BJ (cell line): ENCODE measurements at regions not wholly inside any gene's neighbourhood (a gene's known extent, or its start where the extent isn't known, plus 50 kb on each side); places are given as distances from the start of the nearest gene placed in this dataset.

Experiments used
- CTCF ChIA-PET: fragments of 350-600 bp; formaldehyde crosslinking; extraction: SDS; loops from one replicate; lab custom pipeline; 2021; ENCODE audit warnings: antibody characterized with exemption, inconsistent platforms; lab: Yijun Ruan, JAX
- POLR2A ChIA-PET: fragments of 300-600 bp; sonication (Branson Sonifier 250); formaldehyde crosslinking; extraction: SDS; loops from one replicate; lab custom pipeline; 2021; ENCODE audit warnings: antibody characterized with exemption; lab: Charles Lee
- DNase-seq: peaks from one replicate; pipeline ENCODE4 v3.0.0-alpha.2; 2011; ENCODE audit warnings: low read depth
- H3K27me3 ChIP-seq: 2 replicates; pipeline ENCODE4 v1.6.0; 2011; ENCODE audit warnings: low read length; ENCODE audit not compliant: control insufficient read depth, insufficient read depth
- H3K36me3 ChIP-seq: 2 replicates; pipeline ENCODE4 v1.5.1; 2011; ENCODE audit warnings: low read length; ENCODE audit not compliant: control insufficient read depth, insufficient read depth
- H3K4me3 ChIP-seq: 2 replicates; pipeline ENCODE4 v1.5.1; 2011; ENCODE audit warnings: low read depth, mild to moderate bottlenecking, control low read depth, low read length
- CTCF ChIP-seq: IDR thresholded peaks from 2 replicates; pipeline ENCODE4 v1.5.1; 2011; ENCODE audit warnings: low read depth, mild to moderate bottlenecking, control low read depth, inconsistent platforms, low read length, moderate library complexity; ENCODE audit not compliant: insufficient read depth

- ChIA-PET POLR2A (no interaction called here), CTCF (no interaction called here)
- no peaks in the 10 kb centered on the region for H3K36me3 ChIP-seq
- DNase-seq: no peak
- no peaks in the 10 kb centered on the region for H3K27me3 ChIP-seq
- H3K4me3 ChIP-seq: no peak overlapping the region
- TF ChIP-seq CTCF: no peak
Observed at GRCh38 chr14:25837551-25837965, 760.3 kb downstream of the NOVA1 start.

GRCh38 chr14:25836636-25837035 is 761.2 kb downstream of the NOVA1 start:
- DNase-seq: no peak
- no peaks in the 10 kb centered on the region for H3K27me3 ChIP-seq
- H3K4me3 ChIP-seq: no peak overlapping the region
- POLR2A ChIA-PET: no interaction called here
- no peaks in the 10 kb centered on the region for H3K36me3 ChIP-seq
- CTCF ChIA-PET: no interaction called here
- no peak for TF ChIP-seq CTCF

- Histone ChIP-seq H3K27me3 (no peaks in the 10 kb centered on the region), H3K36me3 (no peaks in the 10 kb centered on the region), H3K4me3 (no peak overlapping the region)
- TF ChIP-seq CTCF: no peak
- DNase-seq: no peak
- ChIA-PET CTCF (no interaction called here), POLR2A (no interaction called here)
Observed at GRCh38 chr14:25833341-25834126, 764.3 kb downstream of the NOVA1 start.

- ChIA-PET POLR2A (no interaction called here), CTCF (no interaction called here)
- no peak for DNase-seq
Observed at GRCh38 chr14:25832585-25832984, 765.2 kb downstream of the NOVA1 start.

GRCh38 chr14:25828562-25828961 is 769.3 kb downstream of the NOVA1 start:
- DNase-seq: no peak
- POLR2A ChIA-PET: no interaction called here
- H3K36me3 ChIP-seq: no peaks in the 10 kb centered on the region
- TF ChIP-seq CTCF: no peak
- no peaks in the 10 kb centered on the region for H3K27me3 ChIP-seq
- CTCF ChIA-PET: no interaction called here
- H3K4me3 ChIP-seq: no peak overlapping the region

More at GRCh38 chr14:25832585-25832984, 765.2 kb downstream of the NOVA1 start:
- no peaks in the 10 kb centered on the region for H3K27me3 ChIP-seq
- H3K36me3 ChIP-seq: no peaks in the 10 kb centered on the region
- no peak for TF ChIP-seq CTCF
- no peak overlapping the region for H3K4me3 ChIP-seq
